ENCODE measurements at regions not wholly inside any gene's neighbourhood (a gene's known extent, or its start where the extent isn't known, plus 50 kb on each side); places are given as distances from the start of the nearest gene placed in this dataset.
A peak's percentile ranks its signal among the peaks of the same experiment; 100 is the strongest.
"Not testable (repeated sequence)": the region's sequence is repeated elsewhere in the genome, so short reads cannot be mapped to it uniquely, and the experiment has no call there.

GRCh38 chr5:93954421-93955069 lies 213.1 kb upstream of the POU5F2 start:
- peaks cover 5% of the 10 kb centered on the region for H3K36me3 Mint-ChIP-seq (ENCODE audit: insufficient read depth)
- ATAC-seq (replicated peaks) (no peak), DNase-seq (no peak)
- no peak overlapping the region for H3K27ac Mint-ChIP-seq
- no peaks in the 10 kb centered on the region for H3K27me3 Mint-ChIP-seq
- no peaks in the 10 kb centered on the region for H3K9me3 Mint-ChIP-seq
- no peak overlapping the region for H3K4me3 Mint-ChIP-seq
- peaks cover 4% of the 10 kb centered on the region in 2 donors for H3K4me1 Mint-ChIP-seq (ENCODE audit: low read depth in 2 of 2)

GRCh38 chr5:93953442-93953841 lies 212.0 kb upstream of the POU5F2 start:
- ATAC-seq (replicated peaks) (no peak), DNase-seq (no peak)
- H3K27me3 Mint-ChIP-seq = no peaks in the 10 kb centered on the region
- H3K4me3 Mint-ChIP-seq = no peak overlapping the region
- H3K36me3 Mint-ChIP-seq (ENCODE audit: insufficient read depth) = peaks cover 5% of the 10 kb centered on the region
- H3K4me1 Mint-ChIP-seq (ENCODE audit: low read depth in 2 of 2) = peaks cover 4% of the 10 kb centered on the region in 2 donors
- H3K9me3 Mint-ChIP-seq = no peaks in the 10 kb centered on the region
- no peak overlapping the region for H3K27ac Mint-ChIP-seq

- Mint-ChIP-seq H3K9me3 (no peaks in the 10 kb centered on the region), H3K36me3 (ENCODE audit: insufficient read depth) (no peaks in the 10 kb centered on the region)
Measured at GRCh38 chr5:93941897-93942296, 200.5 kb upstream of the POU5F2 start.

GRCh38 chr5:93933269-93933668 lies 191.9 kb upstream of the POU5F2 start:
- H3K27ac Mint-ChIP-seq; DNase-seq; H3K36me3 Mint-ChIP-seq (ENCODE audit: insufficient read depth); H3K9me3 Mint-ChIP-seq; H3K27me3 Mint-ChIP-seq; ATAC-seq (replicated peaks); H3K4me1 Mint-ChIP-seq (ENCODE audit: low read depth in 2 of 2); H3K4me3 Mint-ChIP-seq: not testable (repeated sequence)

More at GRCh38 chr5:93941897-93942296, 200.5 kb upstream of the POU5F2 start:
- Mint-ChIP-seq H3K27ac (no peak overlapping the region), H3K4me1 (ENCODE audit: low read depth in 2 of 2) (peaks cover 4 to 20% of the 10 kb centered on the region in 2 donors), H3K4me3 (no peak overlapping the region), H3K27me3 (no peaks in the 10 kb centered on the region)
- DNase-seq = no peak
- ATAC-seq (replicated peaks) = no peak

- Mint-ChIP-seq H3K36me3 (ENCODE audit: insufficient read depth) (peaks cover 2% of the 10 kb centered on the region), H3K4me1 (ENCODE audit: low read depth in 2 of 2) (peaks cover 0 to 4% of the 10 kb centered on the region in 2 donors), H3K27ac (no peak overlapping the region), H3K4me3 (no peak overlapping the region), H3K9me3 (no peaks in the 10 kb centered on the region), H3K27me3 (no peaks in the 10 kb centered on the region)
- ATAC-seq (replicated peaks) (no peak), DNase-seq (no peak)
Measured at GRCh38 chr5:93930098-93930497, 188.7 kb upstream of the POU5F2 start.

GRCh38 chr5:93929131-93929530 lies 187.7 kb upstream of the POU5F2 start:
- Mint-ChIP-seq H3K4me1 (ENCODE audit: low read depth in 2 of 2) (peaks cover 0 to 12% of the 10 kb centered on the region in 2 donors), H3K27me3 (no peaks in the 10 kb centered on the region), H3K27ac (no peak overlapping the region), H3K36me3 (ENCODE audit: insufficient read depth) (peaks cover 2% of the 10 kb centered on the region), H3K4me3 (no peak overlapping the region), H3K9me3 (no peaks in the 10 kb centered on the region)
- no peak for ATAC-seq (replicated peaks)
- DNase-seq = no peak

GRCh38 chr5:93926831-93927620 lies 185.6 kb upstream of the POU5F2 start:
- Mint-ChIP-seq H3K27me3 (no peaks in the 10 kb centered on the region), H3K4me3 (no peak overlapping the region)
- no peak for DNase-seq

GRCh38 chr5:93925321-93925720 lies 183.9 kb upstream of the POU5F2 start:
- no peaks in the 10 kb centered on the region for H3K9me3 Mint-ChIP-seq
- no peak overlapping the region for H3K4me3 Mint-ChIP-seq
- DNase-seq (no peak), ATAC-seq (replicated peaks) (no peak)
- peaks cover 0 to 16% of the 10 kb centered on the region in 2 donors for H3K4me1 Mint-ChIP-seq (ENCODE audit: low read depth in 2 of 2)
- H3K27ac Mint-ChIP-seq = no peak overlapping the region
- no peaks in the 10 kb centered on the region for H3K27me3 Mint-ChIP-seq
- peaks cover 5% of the 10 kb centered on the region for H3K36me3 Mint-ChIP-seq (ENCODE audit: insufficient read depth)

More at GRCh38 chr5:93926831-93927620, 185.6 kb upstream of the POU5F2 start:
- peaks cover 0 to 15% of the 10 kb centered on the region in 2 donors for H3K4me1 Mint-ChIP-seq (ENCODE audit: low read depth in 2 of 2)
- peak overlapping the region in 1 of 2 donors; percentile 9 for H3K27ac Mint-ChIP-seq
- H3K36me3 Mint-ChIP-seq (ENCODE audit: insufficient read depth) = peaks cover 4% of the 10 kb centered on the region
- H3K9me3 Mint-ChIP-seq = no peaks in the 10 kb centered on the region
- ATAC-seq (replicated peaks) = no peak

- Mint-ChIP-seq H3K27ac (no peak overlapping the region), H3K27me3 (no peaks in the 10 kb centered on the region), H3K36me3 (ENCODE audit: insufficient read depth) (peaks cover 5% of the 10 kb centered on the region), H3K4me1 (ENCODE audit: low read depth in 2 of 2) (peaks cover 0 to 16% of the 10 kb centered on the region in 2 donors), H3K9me3 (no peaks in the 10 kb centered on the region), H3K4me3 (no peak overlapping the region)
- DNase-seq (no peak), ATAC-seq (replicated peaks) (no peak)
Measured at GRCh38 chr5:93924628-93925027, 183.2 kb upstream of the POU5F2 start.

GRCh38 chr5:93922551-93922950 lies 181.2 kb upstream of the POU5F2 start:
- H3K27ac Mint-ChIP-seq = peak overlapping the region in 1 of 2 donors; percentile 86
- H3K36me3 Mint-ChIP-seq (ENCODE audit: insufficient read depth) = peaks cover 3% of the 10 kb centered on the region
- DNase-seq = no peak
- no peaks in the 10 kb centered on the region for H3K27me3 Mint-ChIP-seq
- H3K9me3 Mint-ChIP-seq = no peaks in the 10 kb centered on the region
- H3K4me3 Mint-ChIP-seq = no peak overlapping the region
- no peak for ATAC-seq (replicated peaks)
- peaks cover 0 to 14% of the 10 kb centered on the region in 2 donors for H3K4me1 Mint-ChIP-seq (ENCODE audit: low read depth in 2 of 2)

GRCh38 chr5:93921001-93921400 lies 179.6 kb upstream of the POU5F2 start:
- Mint-ChIP-seq H3K4me3 (no peak overlapping the region), H3K36me3 (ENCODE audit: insufficient read depth) (peaks cover 3% of the 10 kb centered on the region), H3K9me3 (no peaks in the 10 kb centered on the region), H3K4me1 (ENCODE audit: low read depth in 2 of 2) (peaks cover 0 to 12% of the 10 kb centered on the region in 2 donors), H3K27me3 (no peaks in the 10 kb centered on the region), H3K27ac (no peak overlapping the region)
- no peak for DNase-seq
- ATAC-seq (replicated peaks) = no peak

GRCh38 chr5:93916872-93917271 lies 175.5 kb upstream of the POU5F2 start:
- H3K27me3 Mint-ChIP-seq = no peaks in the 10 kb centered on the region

GRCh38 chr5:93915142-93915553 lies 173.7 kb upstream of the POU5F2 start:
- H3K27ac Mint-ChIP-seq = no peak overlapping the region
- DNase-seq (no peak), ATAC-seq (replicated peaks) (peak; percentile 46)
- H3K4me1 Mint-ChIP-seq (ENCODE audit: low read depth in 2 of 2) = peaks cover 0 to 2% of the 10 kb centered on the region in 2 donors
- peaks cover 3% of the 10 kb centered on the region for H3K36me3 Mint-ChIP-seq (ENCODE audit: insufficient read depth)
- no peak overlapping the region for H3K4me3 Mint-ChIP-seq
- H3K27me3 Mint-ChIP-seq = no peaks in the 10 kb centered on the region
- H3K9me3 Mint-ChIP-seq = no peaks in the 10 kb centered on the region

More at GRCh38 chr5:93916872-93917271, 175.5 kb upstream of the POU5F2 start:
- no peak overlapping the region for H3K4me3 Mint-ChIP-seq
- peaks cover 0 to under 1% of the 10 kb centered on the region in 2 donors for H3K4me1 Mint-ChIP-seq (ENCODE audit: low read depth in 2 of 2)
- ATAC-seq (replicated peaks) (no peak), DNase-seq (no peak)
- no peaks in the 10 kb centered on the region for H3K9me3 Mint-ChIP-seq
- H3K36me3 Mint-ChIP-seq (ENCODE audit: insufficient read depth) = peaks cover 3% of the 10 kb centered on the region
- no peak overlapping the region for H3K27ac Mint-ChIP-seq

GRCh38 chr5:93911609-93912008 lies 170.2 kb upstream of the POU5F2 start:
- H3K27ac Mint-ChIP-seq = no peak overlapping the region
- peaks cover 0 to 2% of the 10 kb centered on the region in 2 donors for H3K4me1 Mint-ChIP-seq (ENCODE audit: low read depth in 2 of 2)
- H3K4me3 Mint-ChIP-seq = no peak overlapping the region
- ATAC-seq (replicated peaks) (no peak), DNase-seq (no peak)
- no peaks in the 10 kb centered on the region for H3K27me3 Mint-ChIP-seq
- H3K9me3 Mint-ChIP-seq = no peaks in the 10 kb centered on the region
- H3K36me3 Mint-ChIP-seq (ENCODE audit: insufficient read depth) = peaks cover 3% of the 10 kb centered on the region

Data from effector memory CD8-positive, alpha-beta T cell (primary cell).